Neuronal stem cell (in vitro differentiated cells): ENCODE measurements at regions not wholly inside any gene's neighbourhood (a gene's known extent, or its start where the extent isn't known, plus 50 kb on each side); places are given as distances from the start of the nearest gene placed in this dataset.
"Not testable (repeated sequence)": the region's sequence is repeated elsewhere in the genome, so short reads cannot be mapped to it uniquely, and the experiment has no call there.

ENCODE experiments used
- DNase-seq: peaks from one replicate; pipeline ENCODE4 v3.0.0-alpha.2; 2013; ENCODE audit warnings: low spot score
- H2AFZ ChIP-seq: one replicate; pipeline ENCODE4 v1.6.1; 2013; ENCODE audit warnings: mild to moderate bottlenecking, low read length, inconsistent platforms
- H2AK5ac ChIP-seq: 2 replicates; pipeline ENCODE4 v1.6.1; 2013; ENCODE audit warnings: low read depth, mild to moderate bottlenecking, inconsistent platforms, low read length, moderate library complexity, mixed read lengths
- H2BK120ac ChIP-seq: 2 replicates; pipeline ENCODE4 v1.6.1; 2013; ENCODE audit warnings: low read depth, mild to moderate bottlenecking, inconsistent platforms, low read length, moderate library complexity, mixed read lengths
- H2BK12ac ChIP-seq: one replicate; pipeline ENCODE4 v1.6.1; 2013; ENCODE audit warnings: low read length, inconsistent platforms
- H2BK15ac ChIP-seq: 2 replicates; pipeline ENCODE4 v1.6.1; 2013; ENCODE audit warnings: mild to moderate bottlenecking, low read length, inconsistent platforms, mixed read lengths
- H2BK5ac ChIP-seq: one replicate; pipeline ENCODE4 v1.6.1; 2013; ENCODE audit warnings: inconsistent platforms, mild to moderate bottlenecking, low read length, moderate library complexity
- H3K14ac ChIP-seq: one replicate; pipeline ENCODE4 v1.6.1; 2013; ENCODE audit warnings: low read length, inconsistent platforms
- H3K18ac ChIP-seq: 2 replicates; pipeline ENCODE4 v1.6.1; 2013; ENCODE audit warnings: low read length, inconsistent platforms
- H3K23ac ChIP-seq: 2 replicates; pipeline ENCODE4 v1.6.1; 2013; ENCODE audit warnings: low read depth, mild to moderate bottlenecking, mixed read lengths, low read length, inconsistent platforms; ENCODE audit not compliant: poor library complexity
- H3K27ac ChIP-seq: replicated peaks from 3 replicates; pipeline ENCODE4 v1.5.1; 2013; ENCODE audit warnings: low read length, inconsistent platforms
- H3K27me3 ChIP-seq, 3 experiments: 2 replicates each; pipeline ENCODE4 v1.6.1; 2013; ENCODE audit warnings: low read length in 3 of 3, mild to moderate bottlenecking in 2 of 3, inconsistent platforms in 1 of 3, low read depth in 1 of 3, mixed read lengths in 1 of 3, moderate library complexity in 1 of 3; ENCODE audit not compliant: control insufficient read depth in 3 of 3, insufficient read depth in 3 of 3
- H3K36me3 ChIP-seq, 2 donors: replicated peaks in 1 of 2; 2 replicates each; pipeline ENCODE4 v1.6.1; 2013; ENCODE audit warnings: low read length in 2 of 2; ENCODE audit not compliant: control insufficient read depth in 2 of 2, insufficient read depth in 2 of 2
- H3K4ac ChIP-seq: 2 replicates; pipeline ENCODE4 v1.6.1; 2013; ENCODE audit warnings: inconsistent platforms, mild to moderate bottlenecking, low read length, moderate library complexity
- H3K4me1 ChIP-seq, 2 donors: 1 replicate in 1 of 2; 2 replicates in 1 of 2; pipeline ENCODE4 v1.6.1; 2013; ENCODE audit warnings: low read length in 2 of 2, low read depth in 1 of 2; ENCODE audit not compliant: control insufficient read depth in 2 of 2, insufficient read depth in 1 of 2
- H3K4me2 ChIP-seq: one replicate; pipeline ENCODE4 v1.6.1; 2013; ENCODE audit warnings: mild to moderate bottlenecking, low read length, inconsistent platforms; ENCODE audit not compliant: insufficient read depth, poor library complexity, severe bottlenecking
- H3K4me3 ChIP-seq, 2 donors: 2 replicates each; pipeline ENCODE4 v1.5.1; 2013; ENCODE audit warnings: low read length in 2 of 2, mild to moderate bottlenecking in 2 of 2, inconsistent platforms in 1 of 2, moderate library complexity in 1 of 2
- H3K79me1 ChIP-seq: one replicate; pipeline ENCODE4 v1.6.1; 2013; ENCODE audit warnings: low read depth, mild to moderate bottlenecking, inconsistent platforms, low read length, moderate library complexity
- H3K9ac ChIP-seq: one replicate; pipeline ENCODE4 v1.6.1; 2013; ENCODE audit warnings: mild to moderate bottlenecking, low read depth, low read length, inconsistent platforms; ENCODE audit not compliant: poor library complexity
- H3K9me3 ChIP-seq, 2 donors: replicated peaks in 1 of 2; 2 replicates each; pipeline versions ENCODE3 to v1.6.1; 2013; ENCODE audit warnings: low read length in 2 of 2, mild to moderate bottlenecking in 2 of 2, inconsistent platforms in 1 of 2, low read depth in 1 of 2, mixed read lengths in 1 of 2, moderate library complexity in 1 of 2; ENCODE audit not compliant: control insufficient read depth in 2 of 2, insufficient read depth in 1 of 2
- H4K8ac ChIP-seq: one replicate; pipeline ENCODE4 v1.6.1; 2013; ENCODE audit warnings: low read depth, mild to moderate bottlenecking, inconsistent platforms, low read length, moderate library complexity
- H4K91ac ChIP-seq: one replicate; pipeline ENCODE4 v1.6.1; 2013; ENCODE audit warnings: low read length, low read depth, mild to moderate bottlenecking, inconsistent platforms; ENCODE audit not compliant: poor library complexity
- WGBS, 2 donors: extraction: QIAGEN DNeasy Blood & Tissue Kit; methylation state at CpG; one replicate each; pipeline ENCODE4 v1.1.7; 2013; ENCODE audit warnings: missing lambda C conversion rate in 2 of 2, mixed read lengths in 1 of 2; ENCODE audit not compliant: insufficient read length in 2 of 2, insufficient replicate concordance in 1 of 2; ENCODE audit errors: extremely low coverage in 2 of 2; 5-methylcytosine and 5-hydroxymethylcytosine counted together

GRCh38 chr5:13580058-13580457 is 364.4 kb downstream of the DNAH5 start:
- DNase-seq = no peak
- Histone ChIP-seq H3K36me3 (no peaks in the 10 kb centered on the region), H2BK12ac (no peak overlapping the region), H3K4me3 (no peak overlapping the region), H2AK5ac (no peak overlapping the region), H3K14ac (no peak overlapping the region), H3K9me3 (no peaks in the 10 kb centered on the region), H2AFZ (no peak overlapping the region), H4K8ac (no peak overlapping the region), H3K4me2 (no peak overlapping the region), H3K27me3 (no peaks in the 10 kb centered on the region), H3K18ac (no peak overlapping the region), H3K9ac (no peak overlapping the region), H3K23ac (no peak overlapping the region), H2BK120ac (no peak overlapping the region), H2BK15ac (no peak overlapping the region), H2BK5ac (no peak overlapping the region), H3K4me1 (peaks cover 0 to 2% of the 10 kb centered on the region in 2 donors), H3K79me1 (no peaks in the 10 kb centered on the region), H4K91ac (no peak overlapping the region), H3K4ac (no peak overlapping the region), H3K27ac (no peak overlapping the region)
- WGBS, 2 donors = no CpG with 5 or more reads among the region's 5 CpGs

- not testable (repeated sequence) for H3K23ac ChIP-seq, H3K4me2 ChIP-seq, H3K9me3 ChIP-seq, H3K36me3 ChIP-seq, H4K8ac ChIP-seq, H2AFZ ChIP-seq, H2BK5ac ChIP-seq, H3K4me1 ChIP-seq, H3K14ac ChIP-seq, H3K79me1 ChIP-seq, DNase-seq, H3K4me3 ChIP-seq, H2BK120ac ChIP-seq, H3K9ac ChIP-seq, H3K27ac ChIP-seq, H2AK5ac ChIP-seq, H3K27me3 ChIP-seq, H3K4ac ChIP-seq, H2BK12ac ChIP-seq, H4K91ac ChIP-seq, H3K18ac ChIP-seq, H2BK15ac ChIP-seq
- no CpG with 5 or more reads among the region's 9 CpGs for WGBS, 2 donors
Measured at GRCh38 chr5:13579091-13579490, 365.4 kb downstream of the DNAH5 start.

GRCh38 chr5:13578311-13579039 is 366.0 kb downstream of the DNAH5 start:
- WGBS, 2 donors = no CpG with 5 or more reads among the region's 48 CpGs

GRCh38 chr5:13574574-13574973 is 369.9 kb downstream of the DNAH5 start:
- H3K27me3 ChIP-seq = no peaks in the 10 kb centered on the region
- no peak overlapping the region for H2BK5ac ChIP-seq
- no peak overlapping the region for H3K23ac ChIP-seq
- no peak overlapping the region for H4K8ac ChIP-seq
- H2BK12ac ChIP-seq = no peak overlapping the region
- H3K4me3 ChIP-seq = no peak overlapping the region
- no peak overlapping the region for H3K14ac ChIP-seq
- no peak overlapping the region for H2AK5ac ChIP-seq
- H2AFZ ChIP-seq = no peak overlapping the region
- H3K4ac ChIP-seq = no peak overlapping the region
- no peak overlapping the region for H3K18ac ChIP-seq
- H3K36me3 ChIP-seq = no peaks in the 10 kb centered on the region
- H3K9me3 ChIP-seq = no peaks in the 10 kb centered on the region
- no peak overlapping the region for H3K4me2 ChIP-seq
- DNase-seq = no peak
- no CpG with 5 or more reads among the region's 2 CpGs for WGBS, 2 donors
- no peak overlapping the region for H2BK15ac ChIP-seq
- H2BK120ac ChIP-seq = no peak overlapping the region
- H3K9ac ChIP-seq = no peak overlapping the region
- no peaks in the 10 kb centered on the region for H3K79me1 ChIP-seq
- no peak overlapping the region for H4K91ac ChIP-seq
- no peak overlapping the region for H3K27ac ChIP-seq
- H3K4me1 ChIP-seq = no peaks in the 10 kb centered on the region

More at GRCh38 chr5:13578311-13579039, 366.0 kb downstream of the DNAH5 start:
- not testable (repeated sequence) for H2AFZ ChIP-seq, DNase-seq, H3K4me2 ChIP-seq, H3K4me1 ChIP-seq, H3K79me1 ChIP-seq, H3K27me3 ChIP-seq, H2BK12ac ChIP-seq, H2BK120ac ChIP-seq, H3K4me3 ChIP-seq, H3K18ac ChIP-seq, H2BK15ac ChIP-seq, H4K91ac ChIP-seq, H3K36me3 ChIP-seq, H3K9ac ChIP-seq, H2AK5ac ChIP-seq, H4K8ac ChIP-seq, H3K14ac ChIP-seq, H3K9me3 ChIP-seq, H3K23ac ChIP-seq, H3K4ac ChIP-seq, H3K27ac ChIP-seq, H2BK5ac ChIP-seq
